ENCODE measurements at regions not wholly inside any gene's neighbourhood (a gene's known extent, or its start where the extent isn't known, plus 50 kb on each side); places are given as distances from the start of the nearest gene placed in this dataset.

GRCh38 chr3:102747611-102748010 is 312.8 kb downstream of the ZPLD1 start:
- TF ChIP-seq CTCF (IDR thresholded peaks at IDR 0.05) (no peak), POLR2A (IDR thresholded peaks at IDR 0.05) (no peak)
